NOMO-1 treated with DMSO at 0.1 percent for 48 hours (cell line): ENCODE measurements at regions not wholly inside any gene's neighbourhood (a gene's known extent, or its start where the extent isn't known, plus 50 kb on each side); places are given as distances from the start of the nearest gene placed in this dataset.

Experiments
- DNase-seq: peaks from one replicate; lab custom pipeline; 2025; ENCODE audit not compliant: unreplicated experiment; lab: John Stamatoyannopoulos, UW

GRCh38 chr4:11342401-11342800 lies 86.3 kb downstream of the HS3ST1 start:
- no peak for DNase-seq

- DNase-seq, result no peak
These were observed 87.2 kb downstream of the HS3ST1 start for GRCh38 chr4:11341337-11342043.

GRCh38 chr4:11338956-11339782 lies 89.5 kb downstream of the HS3ST1 start:
- DNase-seq, result no peak

- DNase-seq, result no peak
These were observed 91.4 kb downstream of the HS3ST1 start for GRCh38 chr4:11337287-11337686.

GRCh38 chr4:11336435-11336834 lies 92.3 kb downstream of the HS3ST1 start:
- DNase-seq, result no peak

- no peak for DNase-seq
These were observed 93.8 kb downstream of the HS3ST1 start for GRCh38 chr4:11334887-11335286.

GRCh38 chr4:11328401-11328800 lies 100.3 kb downstream of the HS3ST1 start:
- no peak for DNase-seq

- no peak for DNase-seq
These were observed 102.7 kb downstream of the HS3ST1 start for GRCh38 chr4:11326021-11326420.

GRCh38 chr4:11323771-11324170 lies 104.9 kb downstream of the HS3ST1 start:
- DNase-seq, result no peak

- no peak for DNase-seq
These were observed 115.3 kb downstream of the HS3ST1 start for GRCh38 chr4:11313157-11313943.

GRCh38 chr4:11312389-11312788 lies 116.3 kb downstream of the HS3ST1 start:
- DNase-seq, result no peak

GRCh38 chr4:11301075-11301660 lies 127.5 kb downstream of the HS3ST1 start:
- no peak for DNase-seq

- DNase-seq, result no peak
These were observed 128.9 kb downstream of the HS3ST1 start for GRCh38 chr4:11299836-11300235.

GRCh38 chr4:11299016-11299415 lies 129.7 kb downstream of the HS3ST1 start:
- no peak for DNase-seq

GRCh38 chr4:11298451-11298850 lies 130.2 kb downstream of the HS3ST1 start:
- DNase-seq, result no peak

- no peak for DNase-seq
These were observed 131.1 kb downstream of the HS3ST1 start for GRCh38 chr4:11297627-11298026.

GRCh38 chr4:11297201-11297600 lies 131.5 kb downstream of the HS3ST1 start:
- no peak for DNase-seq

GRCh38 chr4:11293866-11294265 lies 134.8 kb downstream of the HS3ST1 start:
- DNase-seq, result no peak

- no peak for DNase-seq
These were observed 141.6 kb downstream of the HS3ST1 start for GRCh38 chr4:11287055-11287454.

GRCh38 chr4:11286533-11286932 lies 142.2 kb downstream of the HS3ST1 start:
- DNase-seq, result no peak

- no peak for DNase-seq
These were observed 147.0 kb downstream of the HS3ST1 start for GRCh38 chr4:11281720-11282119.
